ENCODE measurements at regions not wholly inside any gene's neighbourhood (a gene's known extent, or its start where the extent isn't known, plus 50 kb on each side); places are given as distances from the start of the nearest gene placed in this dataset.
A peak's percentile ranks its signal among the peaks of the same experiment; 100 is the strongest.

GRCh38 chr20:17808357-17808756 is 108.6 kb downstream of the BANF2 start:
- H3K27me3 ChIP-seq = no peaks in the 10 kb centered on the region
- no peaks in the 10 kb centered on the region for H3K36me3 ChIP-seq
- H3K9me3 ChIP-seq = no peaks in the 10 kb centered on the region
- TF ChIP-seq POLR2A (IDR thresholded peaks at IDR 0.05) = no peak
- no peak for TF ChIP-seq CTCF (IDR thresholded peaks at IDR 0.05)
- TF ChIP-seq EP300 (IDR thresholded peaks at IDR 0.05) = no peak
- intact Hi-C loops (cut with DNase I) = loop anchor here in 3 of 4 donors (5.0 to 10.0 kb wide), 4 partner anchors 44 to 126 kb away; partner anchors contain the start of gene RRBP1 (in 2 of the 3)
- H3K4me3 ChIP-seq = no peak overlapping the region
- WGBS, 3 donors = 15 to 21% (median 20%) methylated on average over 5 of the region's 5 CpGs
- H3K27ac ChIP-seq = peak overlapping the region; percentile 20 to 54
- DNase-seq = peak; percentile 50 to 80 (median 54)
- peaks cover 15% of the 10 kb centered on the region for H3K4me1 ChIP-seq (ENCODE audit: insufficient read depth)

GRCh38 chr20:17807651-17808050 is 107.9 kb downstream of the BANF2 start:
- Histone ChIP-seq H3K27ac (peak overlapping the region in 1 of 2 donors; percentile 92), H3K9me3 (no peaks in the 10 kb centered on the region), H3K27me3 (no peaks in the 10 kb centered on the region), H3K4me3 (no peak overlapping the region), H3K36me3 (no peaks in the 10 kb centered on the region), H3K4me1 (ENCODE audit: insufficient read depth) (peaks cover 15% of the 10 kb centered on the region)
- intact Hi-C loops (cut with DNase I) = loop anchor here in 3 of 4 donors (5.0 to 10.0 kb wide), 4 partner anchors 45 to 125 kb away; partner anchors contain the start of gene RRBP1 (in 2 of the 3)
- TF ChIP-seq CTCF (IDR thresholded peaks at IDR 0.05) (no peak), POLR2A (IDR thresholded peaks at IDR 0.05) (no peak), EP300 (IDR thresholded peaks at IDR 0.05) (no peak)
- DNase-seq = no peak
- WGBS, 3 donors = 41 to 58% (median 42%) methylated on average over 2 of the region's 2 CpGs

- no peaks in the 10 kb centered on the region for H3K36me3 ChIP-seq
- intact Hi-C loops (cut with DNase I) = loop anchor here in 3 of 4 donors (5.0 to 10.0 kb wide), 4 partner anchors 45 to 125 kb away; partner anchors contain the start of gene RRBP1 (in 2 of the 3)
- WGBS, 3 donors = 8 to 18% (median 10%) methylated on average over 26 of the region's 26 CpGs
- no peak overlapping the region for H3K4me3 ChIP-seq
- H3K27ac ChIP-seq = peak overlapping the region; percentile 70 to 92
- DNase-seq = peak; percentile 91 to 95 (median 92)
- no peaks in the 10 kb centered on the region for H3K27me3 ChIP-seq
- TF ChIP-seq POLR2A (IDR thresholded peaks at IDR 0.05) (peak; percentile 6), EP300 (IDR thresholded peaks at IDR 0.05) (no peak)
- H3K9me3 ChIP-seq = no peaks in the 10 kb centered on the region
- peaks cover 15% of the 10 kb centered on the region for H3K4me1 ChIP-seq (ENCODE audit: insufficient read depth)
Observed at GRCh38 chr20:17806739-17807441, 107.1 kb downstream of the BANF2 start.

- Histone ChIP-seq H3K4me3 (no peak overlapping the region), H3K27me3 (no peaks in the 10 kb centered on the region), H3K36me3 (no peaks in the 10 kb centered on the region), H3K4me1 (ENCODE audit: insufficient read depth) (peaks cover 15% of the 10 kb centered on the region), H3K27ac (peak overlapping the region; percentile 70 to 92), H3K9me3 (no peaks in the 10 kb centered on the region)
- DNase-seq = no peak
- WGBS, 3 donors = 71 to 77% (median 76%) methylated on average over 7 of the region's 7 CpGs
- TF ChIP-seq EP300 (IDR thresholded peaks at IDR 0.05) (no peak), CTCF (IDR thresholded peaks at IDR 0.05) (no peak), POLR2A (IDR thresholded peaks at IDR 0.05) (no peak)
- intact Hi-C loops (cut with DNase I) = loop anchor here in 3 of 4 donors (5.0 to 10.0 kb wide), 4 partner anchors 46 to 124 kb away; partner anchors contain the start of gene RRBP1 (in 2 of the 3)
Observed at GRCh38 chr20:17806107-17806506, 106.3 kb downstream of the BANF2 start.

GRCh38 chr20:17803765-17804164 is 104.0 kb downstream of the BANF2 start:
- TF ChIP-seq EP300 (IDR thresholded peaks at IDR 0.05) = no peak
- TF ChIP-seq POLR2A (IDR thresholded peaks at IDR 0.05) = no peak
- Histone ChIP-seq H3K9me3 (no peaks in the 10 kb centered on the region), H3K4me1 (ENCODE audit: insufficient read depth) (peaks cover 12% of the 10 kb centered on the region), H3K27ac (no peak overlapping the region), H3K36me3 (no peaks in the 10 kb centered on the region), H3K27me3 (no peaks in the 10 kb centered on the region), H3K4me3 (no peak overlapping the region)
- 74 to 91% (median 91%) methylated on average over 2 of the region's 2 CpGs for WGBS, 3 donors
- DNase-seq = no peak
- intact Hi-C loops (cut with DNase I) = loop anchor here in 1 of 4 donors (10.0 kb wide), 2 partner anchors 91 to 119 kb away; partner anchors contain the start of gene RRBP1
